GM12872 (cell line): ENCODE measurements at regions not wholly inside any gene's neighbourhood (a gene's known extent, or its start where the extent isn't known, plus 50 kb on each side); places are given as distances from the start of the nearest gene placed in this dataset.

ENCODE experiments used
- TF ChIP-seq, protein P1 (sequence below): IDR thresholded peaks from 3 replicates; pipeline ENCODE4 v1.5.1; 2011; ENCODE audit warnings: low read depth, mild to moderate bottlenecking, low read length, moderate library complexity; ENCODE audit not compliant: insufficient read depth

DNA sequence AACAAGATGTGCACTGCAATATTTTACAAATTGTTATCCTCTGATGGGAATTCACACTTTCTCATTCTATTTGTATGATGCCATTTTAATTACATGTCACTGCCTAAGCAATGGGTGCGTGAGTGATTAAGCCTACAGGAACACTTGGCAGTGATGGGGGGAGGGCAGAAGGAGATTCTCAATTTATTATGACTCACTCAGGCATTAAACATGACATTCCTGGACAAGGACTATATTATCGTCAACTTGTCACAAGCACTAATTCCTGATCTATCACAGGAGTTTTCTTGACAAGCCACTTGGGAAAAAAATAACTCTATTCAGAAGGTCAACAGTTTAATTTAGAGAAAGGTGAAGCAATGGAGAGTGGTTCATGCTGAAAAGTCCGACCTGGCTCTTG lies 556.8 kb downstream of the NSUN3 start:
- TF ChIP-seq, protein P1, sequence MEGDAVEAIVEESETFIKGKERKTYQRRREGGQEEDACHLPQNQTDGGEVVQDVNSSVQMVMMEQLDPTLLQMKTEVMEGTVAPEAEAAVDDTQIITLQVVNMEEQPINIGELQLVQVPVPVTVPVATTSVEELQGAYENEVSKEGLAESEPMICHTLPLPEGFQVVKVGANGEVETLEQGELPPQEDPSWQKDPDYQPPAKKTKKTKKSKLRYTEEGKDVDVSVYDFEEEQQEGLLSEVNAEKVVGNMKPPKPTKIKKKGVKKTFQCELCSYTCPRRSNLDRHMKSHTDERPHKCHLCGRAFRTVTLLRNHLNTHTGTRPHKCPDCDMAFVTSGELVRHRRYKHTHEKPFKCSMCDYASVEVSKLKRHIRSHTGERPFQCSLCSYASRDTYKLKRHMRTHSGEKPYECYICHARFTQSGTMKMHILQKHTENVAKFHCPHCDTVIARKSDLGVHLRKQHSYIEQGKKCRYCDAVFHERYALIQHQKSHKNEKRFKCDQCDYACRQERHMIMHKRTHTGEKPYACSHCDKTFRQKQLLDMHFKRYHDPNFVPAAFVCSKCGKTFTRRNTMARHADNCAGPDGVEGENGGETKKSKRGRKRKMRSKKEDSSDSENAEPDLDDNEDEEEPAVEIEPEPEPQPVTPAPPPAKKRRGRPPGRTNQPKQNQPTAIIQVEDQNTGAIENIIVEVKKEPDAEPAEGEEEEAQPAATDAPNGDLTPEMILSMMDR, result no peak

DNA sequence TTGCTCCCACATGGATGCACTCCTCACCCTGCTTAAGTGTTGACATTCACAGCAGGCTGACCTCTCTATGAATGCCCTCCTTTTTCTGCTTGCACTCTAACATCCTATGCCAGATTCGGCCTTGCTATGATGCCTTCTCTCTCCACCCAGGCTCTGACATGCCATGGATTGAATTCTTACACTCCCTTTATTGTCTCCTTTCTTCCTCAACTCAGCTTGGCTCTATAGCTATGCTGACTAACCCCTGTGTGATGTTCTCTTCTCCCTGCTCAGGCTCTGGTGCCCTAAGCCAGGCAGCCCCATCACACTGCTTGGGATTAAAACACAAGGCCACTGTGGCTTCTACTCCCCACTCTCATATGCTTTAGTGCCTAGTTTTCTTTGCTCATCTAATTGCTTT lies 563.7 kb downstream of the NSUN3 start:
- TF ChIP-seq, protein P1, result no peak

DNA sequence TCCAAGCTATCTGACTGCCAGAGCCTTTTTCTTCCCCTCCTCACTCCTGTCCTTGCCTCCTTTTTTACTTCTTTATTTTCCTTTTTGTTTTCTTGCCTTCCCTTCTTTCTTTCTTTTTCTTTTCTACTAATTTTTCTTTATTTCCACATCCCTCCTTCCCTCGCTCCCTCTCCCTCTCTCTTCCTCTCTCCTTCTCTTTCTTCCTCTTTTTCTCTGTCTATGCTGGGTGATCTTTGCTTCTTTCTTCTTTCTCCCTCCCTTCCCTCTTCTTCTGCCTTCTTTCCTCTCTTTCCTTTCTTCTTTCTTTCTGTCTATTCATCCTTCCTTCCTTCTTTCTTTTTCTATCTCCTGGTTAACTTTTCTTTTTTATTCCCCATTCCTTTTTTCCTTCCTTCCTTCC lies 564.8 kb downstream of the NSUN3 start:
- TF ChIP-seq, protein P1, result no peak

DNA sequence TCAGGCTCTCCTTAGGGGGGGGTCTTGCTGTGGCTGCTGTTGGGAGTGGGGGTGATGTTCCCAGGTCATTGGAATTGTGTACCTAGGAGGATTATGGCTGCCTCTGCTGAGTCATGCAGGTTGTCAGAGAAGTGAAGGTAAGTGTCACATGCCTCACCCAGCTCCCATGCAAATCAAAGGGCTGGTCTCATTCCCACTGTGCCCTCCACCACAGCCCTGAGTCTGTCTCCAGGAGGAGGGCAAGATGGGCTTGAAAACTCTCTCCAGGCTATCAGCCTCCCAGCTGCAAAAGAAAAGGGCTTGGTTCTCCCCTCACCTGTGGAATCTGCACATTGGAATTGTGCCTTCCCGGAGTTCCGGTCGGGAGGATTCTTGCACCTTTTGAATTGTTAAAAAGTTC lies 580.5 kb downstream of the NSUN3 start:
- TF ChIP-seq, protein P1, result no peak

DNA sequence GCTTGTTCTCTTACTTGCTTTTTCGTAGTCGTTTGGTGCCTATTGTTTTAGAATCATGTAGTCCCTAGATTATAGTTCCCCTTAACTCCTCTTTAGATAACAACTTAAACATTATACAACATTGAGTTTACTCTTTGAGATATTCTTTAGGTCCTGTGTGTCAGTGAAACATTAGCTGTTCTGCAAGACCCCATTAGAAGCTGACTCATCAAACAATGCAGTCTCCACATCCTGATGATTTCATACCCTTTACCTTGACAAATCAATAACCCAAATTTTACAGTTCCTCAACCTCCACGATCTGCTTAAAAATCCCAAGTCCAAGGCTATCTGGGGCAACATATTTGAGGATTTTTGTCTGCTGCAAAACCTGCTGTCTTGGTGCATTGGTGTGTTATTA lies 582.9 kb downstream of the NSUN3 start:
- TF ChIP-seq, protein P1, result no peak

DNA sequence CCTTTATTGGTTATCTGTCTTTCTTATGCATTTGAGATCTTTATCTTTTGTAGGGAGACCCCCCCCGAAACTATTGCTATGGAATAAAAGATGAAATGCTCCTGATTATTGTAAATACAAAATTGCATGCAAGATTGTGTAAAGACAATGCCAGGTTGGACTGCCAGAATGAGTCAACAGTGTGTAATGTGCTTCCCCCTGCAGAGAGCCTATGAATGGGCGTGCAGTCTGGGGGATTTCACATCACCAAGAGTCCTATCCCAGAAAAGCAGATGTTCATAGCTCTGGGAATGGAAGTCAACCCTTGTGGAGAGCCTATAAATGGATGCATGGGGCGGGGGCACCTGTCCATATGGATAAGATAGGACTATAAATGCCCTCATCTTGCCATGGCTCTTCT lies 584.3 kb downstream of the NSUN3 start:
- TF ChIP-seq, protein P1, result no peak

DNA sequence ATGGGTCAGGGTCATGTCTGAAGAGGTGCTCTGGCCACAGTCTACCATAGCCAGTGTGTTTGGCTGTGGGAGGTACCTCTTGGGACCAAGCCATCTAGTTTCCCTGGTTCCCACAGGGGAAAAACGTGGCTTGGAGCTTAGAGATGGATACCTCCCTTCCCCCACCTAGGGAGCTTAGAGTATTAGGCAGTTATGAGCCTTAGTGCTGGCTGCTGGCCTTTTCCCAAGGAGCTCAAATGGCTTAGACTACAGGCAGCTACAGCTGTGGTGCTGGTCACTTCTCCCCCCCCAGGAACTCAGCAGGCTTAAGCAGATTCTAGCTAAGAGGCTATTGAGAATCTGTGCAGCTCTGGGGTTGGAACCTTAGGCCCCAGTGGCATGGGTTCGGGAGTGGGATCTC lies 591.2 kb downstream of the NSUN3 start:
- TF ChIP-seq, protein P1, result no peak

DNA sequence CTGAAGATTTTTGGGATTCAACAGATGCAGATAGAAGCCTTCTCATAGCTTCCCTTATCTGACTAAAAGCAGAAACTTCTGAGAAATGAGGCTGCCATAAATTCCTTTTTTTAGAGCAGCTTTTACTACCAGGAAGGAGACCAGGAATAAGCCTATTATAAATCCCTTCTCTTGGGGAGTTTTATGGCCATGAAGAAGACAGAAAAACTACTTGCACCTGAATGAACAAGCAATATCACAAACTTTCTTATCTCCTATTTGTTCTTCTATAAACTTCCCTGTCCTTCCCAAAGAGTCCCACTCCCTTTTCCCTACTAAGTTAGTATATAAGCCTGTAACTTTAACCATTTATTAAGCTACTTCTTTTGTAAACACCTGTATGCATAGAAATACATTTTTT lies 603.1 kb downstream of the NSUN3 start:
- TF ChIP-seq, protein P1, result no peak
